Mesendoderm (in vitro differentiated cells): ENCODE measurements at regions not wholly inside any gene's neighbourhood (a gene's known extent, or its start where the extent isn't known, plus 50 kb on each side); places are given as distances from the start of the nearest gene placed in this dataset.

Experiments used
- DNase-seq: peaks from one replicate; pipeline ENCODE4 v3.0.0; 2013
- H2AK5ac ChIP-seq: 2 replicates; pipeline ENCODE4 v1.6.1; 2013; ENCODE audit warnings: low read length, inconsistent platforms
- H2BK120ac ChIP-seq: 2 replicates; pipeline ENCODE4 v1.6.1; 2013; ENCODE audit warnings: low read depth, mild to moderate bottlenecking, low read length, moderate library complexity, mixed read lengths
- H2BK15ac ChIP-seq: replicated peaks from 2 replicates; pipeline ENCODE4 v1.6.1; 2013; ENCODE audit warnings: low read depth, mild to moderate bottlenecking, moderate library complexity
- H2BK5ac ChIP-seq: 2 replicates; pipeline ENCODE4 v1.6.1; 2013; ENCODE audit warnings: low read length, inconsistent platforms
- H3K18ac ChIP-seq: 2 replicates; pipeline ENCODE4 v1.6.1; 2013; ENCODE audit warnings: mild to moderate bottlenecking, low read length, mixed read lengths
- H3K23ac ChIP-seq: one replicate; pipeline ENCODE4 v1.6.1; 2013; ENCODE audit warnings: low read length
- H3K27ac ChIP-seq: 2 replicates; pipeline ENCODE4 v1.5.1; 2013; ENCODE audit warnings: low read depth, mild to moderate bottlenecking, inconsistent platforms, low read length, moderate library complexity
- H3K27me3 ChIP-seq: 2 replicates; pipeline ENCODE4 v1.6.1; 2013; ENCODE audit warnings: low read length, control low read depth, mild to moderate bottlenecking, inconsistent platforms; ENCODE audit not compliant: insufficient read depth, poor library complexity
- H3K36me3 ChIP-seq: 2 replicates; pipeline ENCODE4 v1.6.1; 2013; ENCODE audit warnings: low read length, inconsistent platforms; ENCODE audit not compliant: control insufficient read depth, insufficient read depth
- H3K4ac ChIP-seq: one replicate; pipeline ENCODE4 v1.6.1; 2013; ENCODE audit warnings: low read depth, mild to moderate bottlenecking, low read length, moderate library complexity
- H3K4me1 ChIP-seq: 2 replicates; pipeline ENCODE4 v1.6.1; 2013; ENCODE audit warnings: low read depth, low read length, inconsistent platforms; ENCODE audit not compliant: control insufficient read depth
- H3K4me2 ChIP-seq: 2 replicates; pipeline ENCODE4 v1.6.1; 2013; ENCODE audit warnings: low read length
- H3K4me3 ChIP-seq: 2 replicates; pipeline ENCODE4 v1.5.1; 2013; ENCODE audit warnings: mild to moderate bottlenecking, low read length
- H3K56ac ChIP-seq: one replicate; pipeline ENCODE4 v1.6.1; 2013; ENCODE audit warnings: low read length
- H3K79me1 ChIP-seq: 2 replicates; pipeline ENCODE4 v1.6.1; 2013; ENCODE audit warnings: low read length, inconsistent platforms
- H3K79me2 ChIP-seq: 2 replicates; pipeline ENCODE4 v1.6.1; 2013; ENCODE audit warnings: mild to moderate bottlenecking, low read length; ENCODE audit not compliant: control insufficient read depth, insufficient read depth
- H3K9ac ChIP-seq: 2 replicates; pipeline ENCODE4 v1.6.1; 2013; ENCODE audit warnings: low read length, inconsistent platforms
- H4K5ac ChIP-seq: one replicate; pipeline ENCODE4 v1.6.1; 2013; ENCODE audit warnings: low read length
- H4K8ac ChIP-seq: one replicate; pipeline ENCODE4 v1.6.1; 2013; ENCODE audit warnings: low read depth, mild to moderate bottlenecking, control low read depth, low read length, moderate library complexity
- WGBS: extraction: QIAGEN DNeasy Blood & Tissue Kit; methylation state at CpG from one replicate; pipeline ENCODE4 v1.1.7; 2013; ENCODE audit warnings: low lambda C conversion rate, missing lambda C conversion rate; ENCODE audit not compliant: insufficient coverage; ENCODE audit errors: extremely low coverage; 5-methylcytosine and 5-hydroxymethylcytosine counted together

GRCh38 chr2:52404046-52404445 is 1363.6 kb upstream of the CHAC2 start:
- H3K18ac ChIP-seq: no peak overlapping the region
- WGBS: no CpG with 5 or more reads among the region's 4 CpGs
- H3K4me3 ChIP-seq: no peak overlapping the region
- no peaks in the 10 kb centered on the region for H3K79me1 ChIP-seq
- H3K4me2 ChIP-seq: no peak overlapping the region
- no peak for DNase-seq
- no peaks in the 10 kb centered on the region for H3K79me2 ChIP-seq
- no peak overlapping the region for H2BK5ac ChIP-seq
- H3K36me3 ChIP-seq: no peaks in the 10 kb centered on the region
- no peak overlapping the region for H3K4ac ChIP-seq
- no peak overlapping the region for H3K56ac ChIP-seq
- H4K5ac ChIP-seq: no peak overlapping the region
- H4K8ac ChIP-seq: no peak overlapping the region
- H3K27ac ChIP-seq: no peak overlapping the region
- no peak overlapping the region for H2AK5ac ChIP-seq
- H3K27me3 ChIP-seq: no peaks in the 10 kb centered on the region
- no peak overlapping the region for H3K23ac ChIP-seq
- H3K9ac ChIP-seq: no peak overlapping the region
- no peak overlapping the region for H2BK120ac ChIP-seq
- H2BK15ac ChIP-seq: no peak overlapping the region
- no peaks in the 10 kb centered on the region for H3K4me1 ChIP-seq

DNA sequence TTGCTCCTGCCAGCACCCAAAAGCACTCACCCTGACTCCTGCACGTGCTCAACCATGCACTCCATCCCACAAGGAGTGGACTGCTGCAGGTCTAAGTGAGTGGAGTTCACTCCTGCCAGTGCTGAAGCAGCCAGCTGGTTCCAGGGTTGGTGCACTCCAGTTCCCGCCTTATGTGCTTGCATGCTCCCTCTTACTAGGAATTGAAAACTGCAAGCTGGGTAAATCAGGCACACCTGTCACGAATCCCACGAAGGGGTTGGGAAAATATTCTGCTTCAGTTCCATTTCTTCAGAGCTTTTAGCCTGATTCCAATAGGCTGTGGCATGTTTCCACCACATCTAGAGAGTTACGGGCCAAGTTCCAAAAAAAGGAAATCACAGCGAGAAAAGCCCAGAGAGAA is 1365.5 kb upstream of the CHAC2 start:
- no peak overlapping the region for H3K4me3 ChIP-seq
- no peak overlapping the region for H2BK120ac ChIP-seq
- no CpG with 5 or more reads among the region's 6 CpGs for WGBS
- no peaks in the 10 kb centered on the region for H3K79me1 ChIP-seq
- H4K8ac ChIP-seq: no peak overlapping the region
- H2BK15ac ChIP-seq: no peak overlapping the region
- no peaks in the 10 kb centered on the region for H3K27me3 ChIP-seq
- H3K9ac ChIP-seq: no peak overlapping the region
- H2AK5ac ChIP-seq: no peak overlapping the region
- no peak overlapping the region for H2BK5ac ChIP-seq
- H4K5ac ChIP-seq: no peak overlapping the region
- no peaks in the 10 kb centered on the region for H3K36me3 ChIP-seq
- H3K79me2 ChIP-seq: no peaks in the 10 kb centered on the region
- DNase-seq: no peak
- H3K4me2 ChIP-seq: no peak overlapping the region
- H3K23ac ChIP-seq: no peak overlapping the region
- no peak overlapping the region for H3K4ac ChIP-seq
- H3K18ac ChIP-seq: no peak overlapping the region
- no peaks in the 10 kb centered on the region for H3K4me1 ChIP-seq
- H3K27ac ChIP-seq: no peak overlapping the region
- no peak overlapping the region for H3K56ac ChIP-seq

- no peak overlapping the region for H3K4me2 ChIP-seq
- no peak overlapping the region for H2BK5ac ChIP-seq
- H3K36me3 ChIP-seq: no peaks in the 10 kb centered on the region
- H3K9ac ChIP-seq: no peak overlapping the region
- H4K5ac ChIP-seq: no peak overlapping the region
- H2AK5ac ChIP-seq: no peak overlapping the region
- H3K23ac ChIP-seq: no peak overlapping the region
- H3K4ac ChIP-seq: no peak overlapping the region
- WGBS: no CpG with 5 or more reads among the region's 1 CpG
- H3K79me1 ChIP-seq: no peaks in the 10 kb centered on the region
- no peak overlapping the region for H4K8ac ChIP-seq
- DNase-seq: no peak
- no peak overlapping the region for H3K27ac ChIP-seq
- H3K18ac ChIP-seq: no peak overlapping the region
- H3K79me2 ChIP-seq: no peaks in the 10 kb centered on the region
- no peaks in the 10 kb centered on the region for H3K4me1 ChIP-seq
- no peak overlapping the region for H2BK120ac ChIP-seq
- no peak overlapping the region for H3K56ac ChIP-seq
- no peak overlapping the region for H3K4me3 ChIP-seq
- H2BK15ac ChIP-seq: no peak overlapping the region
- H3K27me3 ChIP-seq: no peaks in the 10 kb centered on the region
Measured at GRCh38 chr2:52396836-52397235, 1364.9 kb upstream of the NRXN1 start.

- Histone ChIP-seq H4K5ac (no peak overlapping the region), H2BK120ac (no peak overlapping the region), H3K79me2 (no peaks in the 10 kb centered on the region), H4K8ac (no peak overlapping the region), H3K36me3 (no peaks in the 10 kb centered on the region), H3K79me1 (no peaks in the 10 kb centered on the region), H2BK15ac (no peak overlapping the region), H3K4ac (no peak overlapping the region), H3K9ac (no peak overlapping the region), H3K56ac (no peak overlapping the region), H3K4me3 (no peak overlapping the region), H2AK5ac (no peak overlapping the region), H3K23ac (no peak overlapping the region), H2BK5ac (no peak overlapping the region), H3K4me1 (no peaks in the 10 kb centered on the region), H3K18ac (no peak overlapping the region), H3K27me3 (no peaks in the 10 kb centered on the region), H3K4me2 (no peak overlapping the region), H3K27ac (no peak overlapping the region)
- no peak for DNase-seq
- no CpG with 5 or more reads among the region's 1 CpG for WGBS
Measured at GRCh38 chr2:52395912-52396311, 1364.0 kb upstream of the NRXN1 start.

- Histone ChIP-seq H3K18ac (no peak overlapping the region), H2BK120ac (no peak overlapping the region), H2BK5ac (no peak overlapping the region), H2BK15ac (no peak overlapping the region), H3K56ac (no peak overlapping the region), H3K4me1 (peaks cover 2% of the 10 kb centered on the region), H3K23ac (no peak overlapping the region), H2AK5ac (no peak overlapping the region), H3K4me2 (no peak overlapping the region), H4K5ac (no peak overlapping the region), H3K27me3 (no peaks in the 10 kb centered on the region), H4K8ac (no peak overlapping the region), H3K9ac (no peak overlapping the region), H3K27ac (no peak overlapping the region), H3K79me2 (no peaks in the 10 kb centered on the region), H3K79me1 (no peaks in the 10 kb centered on the region), H3K4me3 (no peak overlapping the region), H3K4ac (no peak overlapping the region), H3K36me3 (no peaks in the 10 kb centered on the region)
- DNase-seq: no peak
- no CpG with 5 or more reads among the region's 1 CpG for WGBS
Measured at GRCh38 chr2:52391621-52392020, 1359.7 kb upstream of the NRXN1 start.

- no peak overlapping the region for H3K9ac ChIP-seq
- no peaks in the 10 kb centered on the region for H3K27me3 ChIP-seq
- no peak overlapping the region for H2AK5ac ChIP-seq
- no peaks in the 10 kb centered on the region for H3K79me1 ChIP-seq
- no peak overlapping the region for H2BK120ac ChIP-seq
- no peak overlapping the region for H3K23ac ChIP-seq
- no peak overlapping the region for H4K8ac ChIP-seq
- H2BK15ac ChIP-seq: no peak overlapping the region
- no peak overlapping the region for H4K5ac ChIP-seq
- no peaks in the 10 kb centered on the region for H3K36me3 ChIP-seq
- H3K4ac ChIP-seq: no peak overlapping the region
- no peak overlapping the region for H3K56ac ChIP-seq
- no peaks in the 10 kb centered on the region for H3K79me2 ChIP-seq
- H3K18ac ChIP-seq: no peak overlapping the region
- no peak overlapping the region for H3K4me3 ChIP-seq
- peaks cover 2% of the 10 kb centered on the region for H3K4me1 ChIP-seq
- H2BK5ac ChIP-seq: no peak overlapping the region
- H3K4me2 ChIP-seq: no peak overlapping the region
- no peak for DNase-seq
- H3K27ac ChIP-seq: no peak overlapping the region
Measured at GRCh38 chr2:52390651-52391050, 1358.7 kb upstream of the NRXN1 start.
